Testis (tissue), 2 donors: ENCODE measurements at regions not wholly inside any gene's neighbourhood (a gene's known extent, or its start where the extent isn't known, plus 50 kb on each side); places are given as distances from the start of the nearest gene placed in this dataset.

ENCODE experiments used
- POLR2A ChIP-seq: fragments of 450-650 bp; IDR thresholded peaks from one replicate; pipeline ENCODE4 v1.6.1; 2017; ENCODE audit warnings: antibody characterized with exemption, mild to moderate bottlenecking, moderate library complexity
- TF ChIP-seq, protein P1 (sequence below), 3 experiments: fragments of 450-650 bp in 2 of 3; fragments of 200-600 bp in 1 of 3; sonication (generic) in 1 of 3; IDR thresholded peaks; one replicate each; pipeline ENCODE4 v1.5.1; 2016 to 2019; ENCODE audit warnings: antibody characterized with exemption in 3 of 3, mild to moderate bottlenecking in 2 of 3, moderate library complexity in 1 of 3

DNA sequence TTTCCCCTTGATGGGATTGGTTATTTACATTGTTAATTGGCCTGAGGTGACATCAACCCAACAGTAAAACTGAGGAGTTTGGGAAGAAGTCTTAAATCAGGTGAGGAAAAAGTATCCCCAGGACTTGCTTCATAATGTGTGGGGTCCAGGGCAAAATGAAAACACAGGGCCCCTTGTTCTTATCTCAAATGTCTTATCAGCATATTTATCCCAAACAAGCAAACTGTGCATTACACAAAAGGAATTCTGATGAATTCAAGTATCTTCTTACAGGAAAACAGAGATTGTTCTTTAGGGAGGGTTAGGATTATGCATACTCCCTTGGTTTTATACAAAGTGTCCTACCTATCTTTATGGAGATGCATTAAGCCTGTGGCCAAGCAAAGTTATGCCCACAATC is 178.4 kb downstream of the SPTSSA start:
- no peak for TF ChIP-seq POLR2A
- TF ChIP-seq, protein P1, sequence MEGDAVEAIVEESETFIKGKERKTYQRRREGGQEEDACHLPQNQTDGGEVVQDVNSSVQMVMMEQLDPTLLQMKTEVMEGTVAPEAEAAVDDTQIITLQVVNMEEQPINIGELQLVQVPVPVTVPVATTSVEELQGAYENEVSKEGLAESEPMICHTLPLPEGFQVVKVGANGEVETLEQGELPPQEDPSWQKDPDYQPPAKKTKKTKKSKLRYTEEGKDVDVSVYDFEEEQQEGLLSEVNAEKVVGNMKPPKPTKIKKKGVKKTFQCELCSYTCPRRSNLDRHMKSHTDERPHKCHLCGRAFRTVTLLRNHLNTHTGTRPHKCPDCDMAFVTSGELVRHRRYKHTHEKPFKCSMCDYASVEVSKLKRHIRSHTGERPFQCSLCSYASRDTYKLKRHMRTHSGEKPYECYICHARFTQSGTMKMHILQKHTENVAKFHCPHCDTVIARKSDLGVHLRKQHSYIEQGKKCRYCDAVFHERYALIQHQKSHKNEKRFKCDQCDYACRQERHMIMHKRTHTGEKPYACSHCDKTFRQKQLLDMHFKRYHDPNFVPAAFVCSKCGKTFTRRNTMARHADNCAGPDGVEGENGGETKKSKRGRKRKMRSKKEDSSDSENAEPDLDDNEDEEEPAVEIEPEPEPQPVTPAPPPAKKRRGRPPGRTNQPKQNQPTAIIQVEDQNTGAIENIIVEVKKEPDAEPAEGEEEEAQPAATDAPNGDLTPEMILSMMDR (IDR thresholded peaks at IDR 0.05), result no peak
